ENCODE measurements at regions not wholly inside any gene's neighbourhood (a gene's known extent, or its start where the extent isn't known, plus 50 kb on each side); places are given as distances from the start of the nearest gene placed in this dataset.

- no peak for ATAC-seq (ENCODE audit: insufficient read depth, low read depth)
- Histone ChIP-seq H3K79me2 (ENCODE audit: insufficient read depth, low read length) (no peaks in the 10 kb centered on the region), H3K4me1 (ENCODE audit: insufficient read depth, low read length) (no peaks in the 10 kb centered on the region), H3K36me3 (ENCODE audit: insufficient read depth, low read length) (no peaks in the 10 kb centered on the region), H3K9me3 (ENCODE audit: insufficient read depth, low read length, severe bottlenecking) (no peaks in the 10 kb centered on the region), H3K27me3 (ENCODE audit: insufficient read depth, low read length, poor library complexity) (no peaks in the 10 kb centered on the region), H3K4me2 (ENCODE audit: insufficient read depth, low read length) (no peak overlapping the region), H4K20me1 (ENCODE audit: insufficient read depth, low read length) (no peaks in the 10 kb centered on the region), H3K9ac (ENCODE audit: low read depth, low read length) (no peak overlapping the region), H3K27ac (ENCODE audit: low read length) (no peak overlapping the region), H3K4me3 (ENCODE audit: low read depth in 1 of 2, low read length in 2 of 2) (no peak overlapping the region), H2AFZ (ENCODE audit: low read depth, low read length) (no peak overlapping the region)
- no peak for TF ChIP-seq CTCF (IDR thresholded peaks at IDR 0.05; ENCODE audit: borderline replicate concordance, extremely low read depth, low read length, poor library complexity, severe bottlenecking)
- no peak for TF ChIP-seq EZH2 (IDR thresholded peaks at IDR 0.05; ENCODE audit: borderline replicate concordance, low read depth, low read length, severe bottlenecking)
- DNase-seq, result no peak
Observed at GRCh38 chr10:52623761-52624160, 148.8 kb downstream of the MBL2 start.

DNA sequence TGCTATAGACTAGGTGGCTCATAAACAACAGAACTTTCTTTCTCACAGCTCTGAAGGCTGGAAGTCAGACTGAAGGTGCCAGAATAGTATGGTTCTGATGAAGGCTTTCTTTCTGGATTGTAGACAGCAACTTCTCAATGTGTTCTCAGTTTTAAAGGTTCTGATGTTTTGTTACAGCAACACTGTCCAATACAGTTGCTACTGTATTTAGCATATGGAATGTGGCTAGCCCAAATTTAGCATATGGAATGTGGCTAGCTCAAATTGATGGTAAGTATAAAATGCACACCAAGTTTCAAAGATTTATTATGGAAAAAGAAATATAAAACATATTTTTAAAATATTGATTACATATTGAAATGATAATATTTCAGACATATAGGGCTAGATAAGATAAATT lies 145.3 kb downstream of the MBL2 start:
- no peaks in the 10 kb centered on the region for H3K36me3 ChIP-seq (ENCODE audit: insufficient read depth, low read length)
- no peak for DNase-seq
- no peaks in the 10 kb centered on the region for H3K4me1 ChIP-seq (ENCODE audit: insufficient read depth, low read length)
- H3K4me3 ChIP-seq (ENCODE audit: low read depth in 1 of 2, low read length in 2 of 2), result no peak overlapping the region
- no peak overlapping the region for H3K27ac ChIP-seq (ENCODE audit: low read length)
- TF ChIP-seq CTCF (IDR thresholded peaks at IDR 0.05; ENCODE audit: borderline replicate concordance, extremely low read depth, low read length, poor library complexity, severe bottlenecking) (no peak), EZH2 (IDR thresholded peaks at IDR 0.05; ENCODE audit: borderline replicate concordance, low read depth, low read length, severe bottlenecking) (no peak)
- no peak for ATAC-seq (ENCODE audit: insufficient read depth, low read depth)
- H3K27me3 ChIP-seq (ENCODE audit: insufficient read depth, low read length, poor library complexity), result no peaks in the 10 kb centered on the region
- no peaks in the 10 kb centered on the region for H4K20me1 ChIP-seq (ENCODE audit: insufficient read depth, low read length)
- no peak overlapping the region for H3K9ac ChIP-seq (ENCODE audit: low read depth, low read length)
- no peaks in the 10 kb centered on the region for H3K9me3 ChIP-seq (ENCODE audit: insufficient read depth, low read length, severe bottlenecking)
- no peak overlapping the region for H3K4me2 ChIP-seq (ENCODE audit: insufficient read depth, low read length)
- H3K79me2 ChIP-seq (ENCODE audit: insufficient read depth, low read length), result no peaks in the 10 kb centered on the region
- no peak overlapping the region for H2AFZ ChIP-seq (ENCODE audit: low read depth, low read length)

- Histone ChIP-seq H2AFZ (ENCODE audit: low read depth, low read length) (no peak overlapping the region), H3K9me3 (ENCODE audit: insufficient read depth, low read length, severe bottlenecking) (no peaks in the 10 kb centered on the region), H3K36me3 (ENCODE audit: insufficient read depth, low read length) (no peaks in the 10 kb centered on the region), H3K27me3 (ENCODE audit: insufficient read depth, low read length, poor library complexity) (no peaks in the 10 kb centered on the region), H3K79me2 (ENCODE audit: insufficient read depth, low read length) (no peaks in the 10 kb centered on the region), H3K9ac (ENCODE audit: low read depth, low read length) (no peak overlapping the region), H4K20me1 (ENCODE audit: insufficient read depth, low read length) (no peaks in the 10 kb centered on the region), H3K4me1 (ENCODE audit: insufficient read depth, low read length) (no peaks in the 10 kb centered on the region), H3K4me3 (ENCODE audit: low read depth in 1 of 2, low read length in 2 of 2) (no peak overlapping the region), H3K4me2 (ENCODE audit: insufficient read depth, low read length) (no peak overlapping the region), H3K27ac (ENCODE audit: low read length) (no peak overlapping the region)
- DNase-seq, result no peak
- TF ChIP-seq EZH2 (IDR thresholded peaks at IDR 0.05; ENCODE audit: borderline replicate concordance, low read depth, low read length, severe bottlenecking) (no peak), CTCF (IDR thresholded peaks at IDR 0.05; ENCODE audit: borderline replicate concordance, extremely low read depth, low read length, poor library complexity, severe bottlenecking) (no peak)
- no peak for ATAC-seq (ENCODE audit: insufficient read depth, low read depth)
Observed at GRCh38 chr10:52631146-52631545, 141.4 kb downstream of the MBL2 start.

DNA sequence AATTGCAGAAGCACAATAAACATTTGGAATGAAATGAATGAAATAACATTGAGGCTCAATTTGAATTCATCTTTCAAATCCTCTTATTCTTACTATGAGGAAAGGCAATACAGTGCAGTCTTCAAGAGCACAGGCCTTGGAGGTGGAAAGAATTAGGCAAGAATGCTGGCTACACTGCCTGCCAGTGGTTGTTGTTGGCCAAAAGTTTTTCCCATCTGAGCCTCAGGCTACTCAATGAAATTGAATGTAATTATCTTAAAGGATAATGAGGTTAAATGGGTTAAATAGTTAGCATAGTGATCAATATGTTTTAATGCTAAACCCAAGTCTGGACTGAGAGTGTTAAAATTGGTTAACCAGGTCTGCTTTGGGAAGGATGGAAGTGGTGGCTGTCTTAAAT lies 140.9 kb downstream of the MBL2 start:
- Histone ChIP-seq H3K27me3 (ENCODE audit: insufficient read depth, low read length, poor library complexity) (no peaks in the 10 kb centered on the region), H3K79me2 (ENCODE audit: insufficient read depth, low read length) (no peaks in the 10 kb centered on the region), H4K20me1 (ENCODE audit: insufficient read depth, low read length) (no peaks in the 10 kb centered on the region), H3K4me3 (ENCODE audit: low read depth in 1 of 2, low read length in 2 of 2) (no peak overlapping the region), H3K27ac (ENCODE audit: low read length) (no peak overlapping the region), H2AFZ (ENCODE audit: low read depth, low read length) (no peak overlapping the region), H3K36me3 (ENCODE audit: insufficient read depth, low read length) (no peaks in the 10 kb centered on the region), H3K9me3 (ENCODE audit: insufficient read depth, low read length, severe bottlenecking) (no peaks in the 10 kb centered on the region), H3K4me2 (ENCODE audit: insufficient read depth, low read length) (no peak overlapping the region), H3K4me1 (ENCODE audit: insufficient read depth, low read length) (no peaks in the 10 kb centered on the region), H3K9ac (ENCODE audit: low read depth, low read length) (no peak overlapping the region)
- TF ChIP-seq EZH2 (IDR thresholded peaks at IDR 0.05; ENCODE audit: borderline replicate concordance, low read depth, low read length, severe bottlenecking), result no peak
- no peak for TF ChIP-seq CTCF (IDR thresholded peaks at IDR 0.05; ENCODE audit: borderline replicate concordance, extremely low read depth, low read length, poor library complexity, severe bottlenecking)
- no peak for DNase-seq
- ATAC-seq (ENCODE audit: insufficient read depth, low read depth), result no peak

Data from DND-41 (cell line).